K562 (cell line): ENCODE measurements at regions not wholly inside any gene's neighbourhood (a gene's known extent, or its start where the extent isn't known, plus 50 kb on each side); places are given as distances from the start of the nearest gene placed in this dataset.

ENCODE experiments used
- EGR1 ChIP-seq: fragments of 450-650 bp; conservative IDR thresholded peaks from 2 replicates; pipeline ENCODE4 v1.6.1; 2017; ENCODE audit warnings: mild to moderate bottlenecking
- GTF2F1 ChIP-seq: IDR thresholded peaks from 2 replicates; pipeline ENCODE4 v1.6.1; 2011; ENCODE audit warnings: low read depth, low read length, improper control_type of control experiment
- TF ChIP-seq, protein P1 (sequence below), 3 experiments: IDR thresholded peaks in 2 of 3; conservative IDR thresholded peaks in 1 of 3; 2 replicates each; pipeline ENCODE4 v1.5.1; 2011 to 2012; ENCODE audit warnings: low read length in 3 of 3, mild to moderate bottlenecking in 3 of 3, control low read depth in 2 of 3, improper control_type of control experiment in 1 of 3, inconsistent platforms in 1 of 3, low read depth in 1 of 3, mixed read lengths in 1 of 3, moderate library complexity in 1 of 3; ENCODE audit not compliant: insufficient read depth in 2 of 3

- no peak for TF ChIP-seq EGR1
- TF ChIP-seq, protein P1, sequence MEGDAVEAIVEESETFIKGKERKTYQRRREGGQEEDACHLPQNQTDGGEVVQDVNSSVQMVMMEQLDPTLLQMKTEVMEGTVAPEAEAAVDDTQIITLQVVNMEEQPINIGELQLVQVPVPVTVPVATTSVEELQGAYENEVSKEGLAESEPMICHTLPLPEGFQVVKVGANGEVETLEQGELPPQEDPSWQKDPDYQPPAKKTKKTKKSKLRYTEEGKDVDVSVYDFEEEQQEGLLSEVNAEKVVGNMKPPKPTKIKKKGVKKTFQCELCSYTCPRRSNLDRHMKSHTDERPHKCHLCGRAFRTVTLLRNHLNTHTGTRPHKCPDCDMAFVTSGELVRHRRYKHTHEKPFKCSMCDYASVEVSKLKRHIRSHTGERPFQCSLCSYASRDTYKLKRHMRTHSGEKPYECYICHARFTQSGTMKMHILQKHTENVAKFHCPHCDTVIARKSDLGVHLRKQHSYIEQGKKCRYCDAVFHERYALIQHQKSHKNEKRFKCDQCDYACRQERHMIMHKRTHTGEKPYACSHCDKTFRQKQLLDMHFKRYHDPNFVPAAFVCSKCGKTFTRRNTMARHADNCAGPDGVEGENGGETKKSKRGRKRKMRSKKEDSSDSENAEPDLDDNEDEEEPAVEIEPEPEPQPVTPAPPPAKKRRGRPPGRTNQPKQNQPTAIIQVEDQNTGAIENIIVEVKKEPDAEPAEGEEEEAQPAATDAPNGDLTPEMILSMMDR (IDR thresholded peaks at IDR 0.05 in 2 of 3, conservative IDR thresholded peaks at IDR 0.05 in 1 of 3; ENCODE audit: insufficient read depth in 2 of 3, low read depth in 1 of 3, low read length in 3 of 3) = no peak
- no peak for TF ChIP-seq GTF2F1
Observed at GRCh38 chr6:165895421-165896165, 232.6 kb upstream of the PDE10A start.
